GM21381 (cell line): ENCODE measurements at regions not wholly inside any gene's neighbourhood (a gene's known extent, or its start where the extent isn't known, plus 50 kb on each side); places are given as distances from the start of the nearest gene placed in this dataset.

Source experiments
- ATAC-seq: cut with Tn5 transposase; IDR thresholded peaks from one replicate; pipeline ENCODE4 v1.9.1; 2021; ENCODE audit warnings: mild to moderate bottlenecking, moderate library complexity; ENCODE audit not compliant: unreplicated experiment

- ATAC-seq: no peak
Measured at GRCh38 chr3:56874269-56874668, 72.5 kb upstream of the ARHGEF3 start.

GRCh38 chr3:56870436-56870835 lies 68.7 kb upstream of the ARHGEF3 start:
- ATAC-seq: no peak

- ATAC-seq: no peak
Measured at GRCh38 chr3:56869157-56869889, 67.6 kb upstream of the ARHGEF3 start.

GRCh38 chr3:56868706-56869105 lies 67.0 kb upstream of the ARHGEF3 start:
- no peak for ATAC-seq

- no peak for ATAC-seq
Measured at GRCh38 chr3:56867671-56868070, 65.9 kb upstream of the ARHGEF3 start.

GRCh38 chr3:56864918-56865524 lies 63.3 kb upstream of the ARHGEF3 start:
- ATAC-seq: no peak

GRCh38 chr3:56864090-56864489 lies 62.3 kb upstream of the ARHGEF3 start:
- no peak for ATAC-seq

GRCh38 chr3:56862352-56863062 lies 60.8 kb upstream of the ARHGEF3 start:
- ATAC-seq: no peak

GRCh38 chr3:56861511-56861910 lies 59.8 kb upstream of the ARHGEF3 start:
- no peak for ATAC-seq

- ATAC-seq: no peak
Measured at GRCh38 chr3:56860939-56861338, 59.2 kb upstream of the ARHGEF3 start.

- ATAC-seq: no peak
Measured at GRCh38 chr3:56860351-56860750, 58.6 kb upstream of the ARHGEF3 start.

- ATAC-seq: no peak
Measured at GRCh38 chr3:56858331-56858730, 56.6 kb upstream of the ARHGEF3 start.

GRCh38 chr3:56857178-56857577 lies 55.4 kb upstream of the ARHGEF3 start:
- no peak for ATAC-seq

- ATAC-seq: no peak
Measured at GRCh38 chr3:56856752-56857151, 55.0 kb upstream of the ARHGEF3 start.

- ATAC-seq: no peak
Measured at GRCh38 chr3:56855856-56856512, 54.2 kb upstream of the ARHGEF3 start.

GRCh38 chr3:56854856-56855611 lies 53.3 kb upstream of the ARHGEF3 start:
- ATAC-seq: no peak

GRCh38 chr3:56851966-56852884 lies 50.5 kb upstream of the ARHGEF3 start:
- ATAC-seq: no peak
